ENCODE measurements at regions not wholly inside any gene's neighbourhood (a gene's known extent, or its start where the extent isn't known, plus 50 kb on each side); places are given as distances from the start of the nearest gene placed in this dataset.

- TF ChIP-seq CTCF (IDR thresholded peaks at IDR 0.05; ENCODE audit: poor library complexity): peak; percentile 37
- no peak for TF ChIP-seq EZH2 (IDR thresholded peaks at IDR 0.05; ENCODE audit: borderline replicate concordance)
These were observed 274.3 kb upstream of the TACR3 start for GRCh38 chr4:103994059-103994458.
